Ovary (tissue), 3 donors: ENCODE measurements at regions not wholly inside any gene's neighbourhood (a gene's known extent, or its start where the extent isn't known, plus 50 kb on each side); places are given as distances from the start of the nearest gene placed in this dataset.

Experiments
- EP300 ChIP-seq: sonication (generic); formaldehyde crosslinking; IDR thresholded peaks from one replicate; pipeline ENCODE4 v1.6.1; 2017; ENCODE audit warnings: antibody characterized with exemption
- TF ChIP-seq, protein P1 (sequence below), 3 donors: fragments of 450-650 bp in 2 of 3; fragments of 200-600 bp in 1 of 3; IDR thresholded peaks; one replicate each; pipeline versions ENCODE4 v1.5.1 to v1.8.0; 2016 to 2022; ENCODE audit warnings: antibody characterized with exemption in 3 of 3, mild to moderate bottlenecking in 1 of 3
- donor health status: DM: no; HTN: no; CAD: no.

GRCh38 chr10:121302541-121303180 is 295.6 kb downstream of the FGFR2 start:
- TF ChIP-seq, protein P1, sequence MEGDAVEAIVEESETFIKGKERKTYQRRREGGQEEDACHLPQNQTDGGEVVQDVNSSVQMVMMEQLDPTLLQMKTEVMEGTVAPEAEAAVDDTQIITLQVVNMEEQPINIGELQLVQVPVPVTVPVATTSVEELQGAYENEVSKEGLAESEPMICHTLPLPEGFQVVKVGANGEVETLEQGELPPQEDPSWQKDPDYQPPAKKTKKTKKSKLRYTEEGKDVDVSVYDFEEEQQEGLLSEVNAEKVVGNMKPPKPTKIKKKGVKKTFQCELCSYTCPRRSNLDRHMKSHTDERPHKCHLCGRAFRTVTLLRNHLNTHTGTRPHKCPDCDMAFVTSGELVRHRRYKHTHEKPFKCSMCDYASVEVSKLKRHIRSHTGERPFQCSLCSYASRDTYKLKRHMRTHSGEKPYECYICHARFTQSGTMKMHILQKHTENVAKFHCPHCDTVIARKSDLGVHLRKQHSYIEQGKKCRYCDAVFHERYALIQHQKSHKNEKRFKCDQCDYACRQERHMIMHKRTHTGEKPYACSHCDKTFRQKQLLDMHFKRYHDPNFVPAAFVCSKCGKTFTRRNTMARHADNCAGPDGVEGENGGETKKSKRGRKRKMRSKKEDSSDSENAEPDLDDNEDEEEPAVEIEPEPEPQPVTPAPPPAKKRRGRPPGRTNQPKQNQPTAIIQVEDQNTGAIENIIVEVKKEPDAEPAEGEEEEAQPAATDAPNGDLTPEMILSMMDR (IDR thresholded peaks at IDR 0.05): no peak
- no peak for TF ChIP-seq EP300
